ENCODE measurements at regions not wholly inside any gene's neighbourhood (a gene's known extent, or its start where the extent isn't known, plus 50 kb on each side); places are given as distances from the start of the nearest gene placed in this dataset.

DNA sequence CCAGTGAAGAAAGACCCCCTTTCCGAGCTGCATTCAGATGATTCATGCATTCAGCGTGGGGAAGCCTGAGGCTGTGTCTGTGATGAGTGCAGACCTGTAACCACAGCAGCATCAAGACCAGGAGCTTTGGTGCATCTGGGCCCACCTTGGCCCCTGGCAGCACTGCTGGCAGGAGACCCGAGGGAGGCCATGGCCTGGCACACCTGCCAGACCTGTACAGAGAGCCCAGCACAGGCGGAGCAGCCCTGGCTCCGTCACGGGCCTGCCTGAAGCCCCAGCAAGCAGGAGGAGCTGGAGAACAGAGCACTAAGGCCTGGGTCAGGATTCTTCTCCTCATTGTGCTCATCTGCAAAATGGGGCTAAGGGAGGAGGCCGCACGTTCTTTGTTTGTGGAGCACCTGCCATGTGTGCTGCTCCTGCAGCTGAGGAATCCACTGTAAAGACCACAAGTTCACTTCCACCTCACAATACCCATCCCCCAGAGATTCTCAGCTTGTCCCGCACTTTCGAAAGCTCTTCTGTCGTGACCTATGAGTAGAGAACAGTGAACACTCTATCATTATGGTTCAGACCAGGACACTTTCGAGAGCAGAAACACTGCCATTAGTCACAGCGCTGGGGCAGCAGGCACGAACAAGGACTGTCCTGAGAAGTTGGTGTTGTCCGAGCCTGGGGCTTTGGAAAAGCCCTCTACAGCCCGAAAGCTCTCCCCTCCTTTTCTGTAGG lies 144.4 kb upstream of the CST7 start:
- ATAC-seq = no peak
- DNase-seq (ENCODE audit: low spot score) = no peak
- intact Hi-C loops (cut with DNase I) = no loop called here

DNA sequence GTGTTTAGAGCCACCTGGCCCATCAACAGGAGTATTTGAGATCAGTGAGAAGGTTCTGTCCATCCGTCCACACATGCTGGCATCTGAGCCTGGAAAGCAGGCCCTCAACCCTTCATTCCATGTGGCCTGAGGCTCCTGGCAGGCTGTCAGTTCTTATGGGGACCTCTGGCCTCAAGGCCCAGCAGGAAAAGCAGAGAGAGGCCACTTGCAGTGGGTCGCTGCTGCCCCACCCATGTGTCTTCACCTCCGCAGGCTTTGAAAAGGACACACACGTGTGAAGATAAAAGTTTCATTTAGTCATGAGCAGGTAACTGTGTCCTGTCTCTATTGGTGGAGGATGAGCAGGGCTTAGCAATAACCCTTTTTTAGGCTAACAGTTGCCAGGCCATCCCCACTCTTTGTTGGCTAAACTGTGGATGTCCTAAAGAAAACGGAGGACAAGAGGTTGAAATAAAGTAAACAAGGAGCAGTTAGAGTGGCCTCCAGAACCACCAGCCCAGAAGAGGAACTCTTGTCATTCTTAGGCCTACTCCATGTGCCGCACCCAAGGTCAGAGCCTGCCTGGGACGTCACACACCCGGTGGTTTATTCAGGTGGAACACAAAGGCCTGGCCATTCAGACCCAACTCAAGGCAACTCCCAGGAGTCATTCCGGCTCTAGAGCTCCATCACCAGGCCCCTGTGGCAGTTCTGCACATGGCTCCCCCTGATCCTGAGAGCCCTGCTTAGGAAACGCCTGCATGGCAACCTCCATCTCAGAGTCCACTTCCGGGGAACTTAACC lies 143.4 kb upstream of the CST7 start:
- no peak for DNase-seq (ENCODE audit: low spot score)
- intact Hi-C loops (cut with DNase I) = no loop called here
- no peak for ATAC-seq

DNA sequence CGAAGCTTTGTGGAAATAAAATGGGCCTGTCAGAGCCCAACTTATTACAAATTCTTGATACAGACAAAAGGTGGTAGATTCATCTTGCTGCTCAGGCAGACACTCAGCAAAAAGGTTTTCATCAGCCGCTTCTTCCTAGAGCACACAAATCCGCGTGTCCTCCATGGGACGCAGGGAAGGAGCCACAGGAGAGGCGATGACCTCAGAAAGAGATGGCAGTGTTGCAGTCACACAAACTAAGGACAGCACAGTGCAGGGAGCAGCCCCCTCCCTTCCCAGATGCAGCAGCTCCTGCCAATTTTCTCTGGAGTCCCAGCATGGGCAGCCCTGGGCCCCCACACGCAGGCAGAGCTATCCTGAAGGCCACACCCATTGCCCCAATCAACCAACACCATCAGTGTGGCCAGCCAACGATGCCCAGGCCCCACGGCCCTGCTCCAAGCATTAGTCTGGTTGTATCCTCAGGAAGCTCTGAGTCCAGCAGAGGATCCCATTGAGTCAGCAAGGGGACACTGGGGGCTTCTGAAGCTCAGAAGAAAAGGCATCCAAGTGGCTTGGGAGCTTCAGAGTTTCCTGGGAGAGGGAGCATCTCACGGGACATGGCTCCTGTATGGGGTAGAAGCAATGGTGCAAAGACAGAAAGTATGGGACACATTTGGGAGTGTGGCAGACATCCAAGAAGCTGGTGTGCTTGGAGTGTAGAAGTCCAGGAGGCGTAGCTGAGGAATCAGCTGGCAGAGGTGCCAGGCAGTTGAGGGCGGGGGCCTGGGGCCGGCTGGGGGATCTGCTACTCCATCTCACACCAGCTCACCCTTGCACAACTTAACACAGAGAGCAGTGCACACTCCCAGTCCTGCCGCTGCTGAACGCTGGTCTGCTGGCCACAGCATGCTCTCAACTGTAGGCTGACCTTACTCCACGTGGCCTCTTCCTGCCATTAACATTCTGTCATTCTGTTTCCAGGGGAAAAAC lies 142.1 kb upstream of the CST7 start:
- DNase-seq (ENCODE audit: low spot score) (no peak), ATAC-seq (no peak)
- intact Hi-C loops (cut with DNase I) = no loop called here

DNA sequence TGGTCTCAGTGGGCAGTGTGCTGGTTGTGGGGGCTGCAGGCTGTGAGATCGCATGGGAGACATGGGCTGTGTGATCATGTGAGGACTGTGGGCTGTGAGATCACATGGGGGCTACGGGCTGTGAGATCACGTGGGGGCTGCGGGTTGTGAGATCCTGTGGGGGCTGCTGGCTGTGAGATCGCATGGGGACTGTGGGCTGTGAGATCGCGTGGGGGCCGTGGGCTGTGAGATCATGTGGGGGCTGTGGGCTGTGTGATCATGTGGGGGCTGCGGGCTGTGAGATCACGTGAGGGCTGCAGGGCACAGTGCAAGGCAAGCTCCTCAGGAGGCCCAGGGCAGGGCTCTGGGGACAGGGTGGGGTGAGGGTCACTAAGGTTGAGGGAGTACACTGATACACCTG lies 140.5 kb upstream of the CST7 start:
- DNase-seq (ENCODE audit: low spot score) (no peak), ATAC-seq (no peak)
- intact Hi-C loops (cut with DNase I) = no loop called here

DNA sequence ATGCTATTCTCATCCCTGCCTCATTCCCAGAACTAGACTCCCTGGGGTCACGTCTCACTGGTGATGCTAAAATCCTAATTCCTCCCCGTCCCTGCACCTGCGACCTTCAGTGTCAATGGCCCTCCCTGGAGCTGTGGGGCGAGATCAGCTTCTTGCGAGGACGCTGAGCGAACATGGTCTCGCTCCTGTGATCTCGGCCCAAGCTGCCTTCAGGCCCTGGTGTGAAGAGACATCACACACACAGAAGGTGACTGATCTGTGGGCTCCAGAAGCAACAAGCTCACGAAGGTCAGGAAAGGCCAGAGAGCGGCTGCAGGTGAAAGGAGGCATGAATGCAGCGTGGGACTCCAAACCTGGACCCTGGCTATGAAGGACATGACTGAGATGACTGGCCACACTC lies 139.5 kb upstream of the CST7 start:
- intact Hi-C loops (cut with DNase I) = loop anchor here (10.0 kb wide), 1 partner anchor 55 kb away; no protein-coding TSS in a partner anchor
- ATAC-seq (no peak), DNase-seq (ENCODE audit: low spot score) (no peak)

DNA sequence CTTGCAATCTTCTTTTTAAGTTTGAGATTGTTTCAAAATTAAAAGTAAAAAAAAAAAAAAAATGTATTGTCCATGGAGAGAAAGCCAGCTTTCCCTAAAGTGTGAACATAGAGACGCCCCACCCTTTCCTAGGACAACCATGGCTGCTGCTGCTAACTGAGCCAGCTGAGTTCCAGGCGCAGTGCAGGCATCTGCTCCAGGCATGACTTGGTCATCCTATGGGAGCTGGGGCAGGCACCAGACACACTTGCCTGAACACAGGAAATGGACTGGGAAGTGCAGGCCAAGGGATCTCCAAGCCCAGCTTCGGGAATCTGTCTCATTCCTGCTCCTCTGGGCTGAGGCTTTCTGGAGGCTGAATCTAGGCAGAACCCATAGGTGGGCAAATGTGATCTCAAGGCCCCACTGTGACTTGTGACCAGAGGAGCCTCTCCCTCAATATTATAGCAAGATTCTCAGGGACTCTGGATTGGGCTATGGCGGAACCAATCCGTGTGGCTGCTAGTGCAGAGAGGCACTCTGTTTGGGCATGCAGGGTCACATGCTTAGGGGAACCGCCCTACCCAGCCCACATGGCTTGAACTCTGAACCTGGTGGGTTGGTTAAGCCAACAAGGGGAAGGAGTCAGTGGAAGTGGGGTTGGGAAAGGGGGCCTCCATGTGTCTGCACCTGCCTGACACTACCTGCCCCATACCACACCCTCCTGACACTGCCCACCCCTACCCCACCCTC lies 138.2 kb upstream of the CST7 start:
- no peak for DNase-seq (ENCODE audit: low spot score)
- no peak for ATAC-seq
- intact Hi-C loops (cut with DNase I) = loop anchor here (10.0 kb wide), 1 partner anchor 56 kb away; no protein-coding TSS in a partner anchor

DNA sequence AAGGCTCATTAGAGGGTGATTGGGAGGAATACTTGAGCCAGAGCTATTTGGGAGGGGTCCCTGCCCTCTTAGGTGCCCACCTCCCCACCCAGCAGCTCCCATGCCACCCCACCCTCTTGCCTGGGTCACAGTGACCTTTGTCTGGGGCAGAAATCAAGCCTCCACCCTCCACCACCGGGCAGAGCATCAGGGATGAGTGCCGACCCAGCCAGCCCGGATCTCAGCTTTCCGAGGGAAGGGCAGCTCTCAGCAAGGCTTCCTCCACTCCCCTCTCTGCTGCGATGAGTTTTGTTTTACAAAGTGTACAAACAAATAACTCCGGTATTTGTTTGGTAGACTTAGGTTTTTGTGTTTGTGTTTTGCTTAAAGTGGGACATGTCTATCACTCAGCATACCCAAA lies 136.7 kb upstream of the CST7 start:
- intact Hi-C loops (cut with DNase I) = loop anchor here (10.0 kb wide), 1 partner anchor 58 kb away; no protein-coding TSS in a partner anchor
- no peak for DNase-seq (ENCODE audit: low spot score)

DNA sequence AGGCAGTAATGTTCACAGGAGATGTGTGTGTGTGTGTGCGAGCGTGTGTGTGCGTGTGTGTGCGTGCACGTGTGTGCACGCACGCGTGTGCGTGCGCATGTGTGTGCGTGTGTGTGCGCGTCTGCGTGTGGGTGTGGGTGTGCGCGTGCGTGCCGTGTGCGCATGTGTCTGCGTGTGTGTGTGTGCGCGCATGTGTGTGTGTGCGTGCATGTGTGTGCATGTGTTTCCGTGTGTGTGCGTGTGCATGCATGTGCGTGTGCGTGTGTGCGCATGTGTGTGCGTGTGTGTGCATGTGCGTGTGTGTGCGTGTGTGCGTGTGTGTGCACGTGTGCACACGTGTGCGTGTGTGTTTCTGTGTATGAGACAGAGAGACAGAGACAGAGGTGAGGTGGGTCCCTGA lies 136.0 kb upstream of the CST7 start:
- intact Hi-C loops (cut with DNase I) = loop anchor here (10.0 kb wide), 1 partner anchor 58 kb away; no protein-coding TSS in a partner anchor
- DNase-seq (ENCODE audit: low spot score) (no peak), ATAC-seq (no peak)

More for the DNA sequence above, 136.7 kb upstream of the CST7 start:
- no peak for ATAC-seq

DNA sequence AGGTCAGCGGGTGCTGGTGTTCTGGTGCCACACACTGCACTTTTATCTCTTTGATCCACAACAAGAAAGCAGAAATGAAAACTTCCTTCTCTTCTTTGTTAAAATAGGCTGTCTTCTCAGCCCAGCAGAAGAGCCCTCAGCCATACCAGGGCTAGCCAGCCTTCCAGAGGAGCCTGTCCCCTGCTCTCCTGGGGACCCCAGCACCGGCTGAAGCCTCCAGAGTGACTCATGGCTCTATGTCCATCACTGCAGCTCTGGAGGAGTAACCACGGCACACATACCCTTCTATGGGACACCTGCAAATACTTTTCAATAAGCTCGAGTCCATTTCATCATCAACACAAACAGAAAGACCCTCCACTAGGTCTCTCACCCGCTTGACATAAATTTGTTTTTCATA lies 135.6 kb upstream of the CST7 start:
- ATAC-seq (no peak), DNase-seq (ENCODE audit: low spot score) (no peak)
- intact Hi-C loops (cut with DNase I) = loop anchor here (10.0 kb wide), 1 partner anchor 59 kb away; no protein-coding TSS in a partner anchor

DNA sequence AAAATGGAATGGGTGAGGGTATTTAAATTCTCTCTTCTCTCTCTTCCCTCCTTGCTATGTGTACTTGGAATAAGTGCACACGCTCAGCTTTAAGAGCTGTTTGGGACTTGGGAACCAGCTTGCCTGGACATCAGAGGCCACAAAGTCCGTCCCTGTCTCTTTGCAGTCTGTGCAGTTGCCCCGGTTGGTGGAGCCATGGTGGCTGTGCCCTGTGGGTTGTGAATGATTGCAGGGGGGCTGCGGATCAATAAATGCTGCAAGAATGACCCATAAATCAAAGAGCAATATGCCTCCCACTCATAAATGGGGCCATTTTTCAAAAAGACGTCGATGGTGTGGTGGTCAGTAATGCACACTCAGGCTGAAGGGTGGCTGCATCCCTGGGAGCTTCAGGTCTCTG lies 135.1 kb upstream of the CST7 start:
- intact Hi-C loops (cut with DNase I) = loop anchor here (10.0 kb wide), 1 partner anchor 59 kb away; no protein-coding TSS in a partner anchor
- no peak for DNase-seq (ENCODE audit: low spot score)
- no peak for ATAC-seq

DNA sequence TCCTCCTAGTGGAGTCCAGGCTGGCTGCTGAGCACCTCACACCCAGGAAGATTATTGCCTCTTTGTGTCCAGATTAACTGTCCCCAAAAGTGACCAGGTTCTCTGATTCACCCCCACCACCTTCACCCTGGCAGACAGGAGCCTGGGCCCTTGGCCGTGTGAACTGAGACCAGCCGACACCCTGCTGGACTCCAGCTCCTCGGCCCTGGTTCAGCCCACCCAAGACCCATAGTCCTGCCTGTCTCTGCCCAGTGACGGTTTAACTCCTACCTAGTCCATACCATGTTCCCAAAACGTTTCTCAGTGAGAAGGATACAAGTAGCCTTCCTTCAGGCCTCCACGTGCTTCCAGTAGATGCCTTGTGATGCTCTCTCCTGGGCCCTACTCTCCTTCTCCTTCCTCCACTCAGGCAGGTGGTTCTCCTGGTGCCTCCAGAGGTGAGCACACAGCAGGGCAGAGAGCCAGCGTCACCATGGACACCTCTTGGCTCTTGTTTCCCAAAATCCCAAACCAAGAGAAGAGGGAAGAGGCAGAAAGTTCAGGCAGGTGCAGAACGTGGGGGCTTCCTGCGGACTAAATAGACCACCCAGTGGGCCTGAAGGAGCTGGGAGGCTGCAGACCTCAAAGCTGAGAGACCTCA lies 134.4 kb upstream of the CST7 start:
- intact Hi-C loops (cut with DNase I) = loop anchor here (10.0 kb wide), 1 partner anchor 60 kb away; no protein-coding TSS in a partner anchor
- DNase-seq (ENCODE audit: low spot score) = no peak
- no peak for ATAC-seq

DNA sequence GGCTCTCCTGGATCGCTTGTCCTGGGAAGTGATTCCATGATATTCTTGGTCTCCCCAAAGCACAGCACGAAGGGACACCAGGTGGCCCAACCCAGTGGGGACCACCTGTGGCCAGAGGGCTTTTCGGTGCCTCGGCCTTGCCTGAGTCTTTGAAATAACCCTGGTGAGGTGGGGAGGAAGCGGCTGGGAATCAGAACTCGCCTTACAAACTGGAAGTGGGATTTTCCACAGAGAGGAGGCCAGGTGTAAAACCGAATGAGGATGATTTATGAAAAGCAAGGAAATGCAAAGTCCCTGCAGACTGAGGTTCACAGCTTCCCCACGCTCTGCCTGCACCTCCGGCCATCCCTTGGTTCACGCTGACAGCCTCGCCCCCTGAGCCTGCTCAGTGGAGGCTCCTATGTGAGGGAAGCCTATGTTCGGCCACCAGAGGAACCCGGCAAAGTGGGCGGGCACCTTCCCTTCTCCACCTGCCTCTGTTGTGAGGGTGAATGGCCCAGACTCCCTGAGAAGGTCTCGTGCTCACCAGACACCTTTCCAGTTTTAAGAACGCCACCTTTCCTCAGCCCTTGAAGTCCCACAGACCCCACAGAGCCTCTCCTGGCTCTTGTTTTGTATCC lies 133.8 kb upstream of the CST7 start:
- DNase-seq (ENCODE audit: low spot score) = no peak
- intact Hi-C loops (cut with DNase I) = loop anchor here (10.0 kb wide), 1 partner anchor 61 kb away; no protein-coding TSS in a partner anchor

DNA sequence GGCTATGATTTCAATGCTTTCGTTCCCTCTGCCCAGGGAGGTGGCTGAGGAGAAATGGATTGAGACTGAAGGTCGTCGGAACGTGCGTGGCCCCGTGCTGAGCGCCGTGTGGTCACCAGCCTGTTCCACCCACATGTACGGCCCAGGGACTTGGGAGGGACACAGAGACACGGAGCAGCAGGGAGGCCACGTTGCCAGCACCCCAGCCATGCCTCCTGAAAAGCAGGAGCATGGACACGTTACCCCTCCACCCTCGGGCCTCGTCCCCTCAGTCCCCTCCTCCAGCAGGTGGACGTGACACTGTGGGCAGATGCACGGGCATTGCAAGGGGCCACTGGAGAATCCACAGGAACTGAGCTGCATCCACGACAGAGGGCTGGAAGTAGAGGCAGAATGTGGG lies 133.1 kb upstream of the CST7 start:
- intact Hi-C loops (cut with DNase I) = loop anchor here (10.0 kb wide), 1 partner anchor 61 kb away; no protein-coding TSS in a partner anchor
- ATAC-seq = no peak
- no peak for DNase-seq (ENCODE audit: low spot score)

More for the DNA sequence above, 133.8 kb upstream of the CST7 start:
- ATAC-seq = no peak

DNA sequence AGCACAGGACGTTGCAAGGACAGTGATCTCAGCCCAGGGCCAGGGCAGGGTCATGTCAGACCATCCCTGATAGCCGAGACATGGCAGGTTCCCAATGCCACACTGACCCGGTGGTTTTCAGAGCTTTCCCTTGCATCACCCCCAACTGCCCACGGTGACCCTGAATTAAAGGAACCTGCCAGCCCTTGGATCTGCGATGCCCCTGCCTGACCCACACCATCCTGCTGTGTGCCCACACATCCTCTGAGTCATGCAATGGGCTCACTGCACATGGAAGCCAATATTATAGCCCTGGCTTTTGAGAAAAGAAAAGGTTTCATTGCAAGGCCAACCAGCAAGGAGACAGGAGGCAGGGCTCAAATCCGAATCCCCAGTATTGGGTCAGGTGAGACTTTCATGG lies 132.6 kb upstream of the CST7 start:
- ATAC-seq (no peak), DNase-seq (ENCODE audit: low spot score) (no peak)
- intact Hi-C loops (cut with DNase I) = loop anchor here (10.0 kb wide), 1 partner anchor 62 kb away; no protein-coding TSS in a partner anchor

DNA sequence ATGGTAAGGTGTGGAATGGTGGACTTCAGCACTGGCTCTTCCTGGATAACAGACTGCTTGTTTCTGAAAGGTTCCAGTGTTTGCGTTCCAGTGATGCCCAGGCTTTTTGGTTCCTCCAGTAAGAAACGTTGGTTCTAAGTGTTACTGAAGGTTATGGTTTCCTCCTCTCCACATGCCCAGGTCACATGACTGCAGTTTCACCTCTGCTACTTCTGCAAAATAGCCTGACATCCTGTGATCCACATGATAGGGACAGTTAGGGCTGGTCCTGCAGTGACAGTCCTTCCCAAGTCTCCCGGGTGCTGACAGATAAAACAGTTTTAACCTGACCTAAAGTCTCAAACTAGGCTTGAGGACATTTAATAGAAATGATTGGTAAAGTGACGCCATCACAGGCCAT lies 132.2 kb upstream of the CST7 start:
- no peak for DNase-seq (ENCODE audit: low spot score)
- no peak for ATAC-seq
- intact Hi-C loops (cut with DNase I) = loop anchor here (10.0 kb wide), 1 partner anchor 62 kb away; no protein-coding TSS in a partner anchor

DNA sequence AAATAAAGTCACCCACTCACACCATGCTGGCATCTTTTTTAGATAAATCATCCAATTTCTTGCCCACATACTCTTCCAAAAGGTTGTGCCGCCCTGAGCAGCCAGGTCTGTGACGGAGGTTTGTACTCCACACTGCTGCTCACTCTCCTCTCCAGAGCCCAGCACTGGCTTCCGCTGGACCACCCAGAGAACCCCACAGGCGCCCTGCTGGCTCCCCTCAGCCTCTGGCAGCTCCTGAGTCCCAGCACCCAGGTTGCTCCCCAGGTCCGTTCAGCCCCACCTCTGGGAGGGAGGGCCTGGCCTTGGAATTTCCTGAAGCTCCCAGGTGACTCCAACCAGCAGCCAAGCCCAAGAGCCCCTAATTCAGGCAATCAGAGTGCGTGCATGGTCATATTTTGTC lies 131.7 kb upstream of the CST7 start:
- no peak for DNase-seq (ENCODE audit: low spot score)
- intact Hi-C loops (cut with DNase I) = loop anchor here (10.0 kb wide), 1 partner anchor 63 kb away; no protein-coding TSS in a partner anchor
- no peak for ATAC-seq

DNA sequence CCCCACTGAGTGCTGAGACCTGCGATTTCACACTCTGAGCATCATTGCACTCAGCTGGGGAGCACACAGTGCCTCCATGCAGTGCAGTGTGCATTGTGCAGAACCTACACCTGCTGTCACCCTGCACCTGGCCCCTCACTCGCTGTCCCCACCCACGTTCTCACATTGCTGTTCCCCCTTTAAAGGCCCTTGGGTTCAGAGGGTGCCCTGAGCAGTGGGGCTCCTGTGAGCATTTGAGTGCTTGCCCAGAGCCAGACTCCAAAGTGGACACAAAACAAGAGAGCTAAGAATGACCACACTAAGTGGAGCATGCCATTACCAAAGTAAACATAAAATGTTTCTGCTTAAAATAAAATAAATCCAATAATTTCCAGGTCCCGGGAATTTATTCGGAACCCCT lies 131.0 kb upstream of the CST7 start:
- DNase-seq (ENCODE audit: low spot score) = no peak

More for the DNA sequence above, 131.0 kb upstream of the CST7 start:
- no peak for ATAC-seq
- intact Hi-C loops (cut with DNase I) = loop anchor here (10.0 kb wide), 1 partner anchor 63 kb away; no protein-coding TSS in a partner anchor
